ENCODE measurements at regions not wholly inside any gene's neighbourhood (a gene's known extent, or its start where the extent isn't known, plus 50 kb on each side); places are given as distances from the start of the nearest gene placed in this dataset.

- intact Hi-C loops (cut with DNase I), result no loop called here
- Histone ChIP-seq H3K36me3 (replicated peaks in 1 of 2) (no peaks in the 10 kb centered on the region), H3K9me3 (replicated peaks in 1 of 3) (no peaks in the 10 kb centered on the region), H3K27ac (no peak overlapping the region), H3K27me3 (no peaks in the 10 kb centered on the region), H3K4me3 (no peak overlapping the region), H3K4me1 (replicated peaks in 1 of 2) (no peaks in the 10 kb centered on the region)
- no peak for TF ChIP-seq CTCF (IDR thresholded peaks at IDR 0.05)
- TF ChIP-seq POLR2A (IDR thresholded peaks at IDR 0.05), result no peak
- 53 to 76% (median 64%) methylated on average over 2 of the region's 2 CpGs for WGBS, 4 donors
- DNase-seq, result no peak
Observed at GRCh38 chr11:32033067-32033466, 57.8 kb upstream of the RCN1 start.

- Histone ChIP-seq H3K27ac (no peak overlapping the region), H3K9me3 (replicated peaks in 1 of 3) (no peaks in the 10 kb centered on the region), H3K36me3 (replicated peaks in 1 of 2) (no peaks in the 10 kb centered on the region), H3K4me3 (no peak overlapping the region), H3K27me3 (no peaks in the 10 kb centered on the region), H3K4me1 (replicated peaks in 1 of 2) (no peaks in the 10 kb centered on the region)
- no peak for DNase-seq
- intact Hi-C loops (cut with DNase I), result no loop called here
- TF ChIP-seq CTCF (IDR thresholded peaks at IDR 0.05), result no peak
- TF ChIP-seq POLR2A (IDR thresholded peaks at IDR 0.05), result no peak
- WGBS, 4 donors, result 40 to 59% (median 52%) methylated on average over 4 of the region's 4 CpGs
Observed at GRCh38 chr11:32032478-32032877, 58.4 kb upstream of the RCN1 start.

- Histone ChIP-seq H3K36me3 (replicated peaks in 1 of 2) (no peaks in the 10 kb centered on the region), H3K27ac (no peak overlapping the region), H3K27me3 (no peaks in the 10 kb centered on the region), H3K9me3 (replicated peaks in 1 of 3) (no peaks in the 10 kb centered on the region), H3K4me3 (no peak overlapping the region), H3K4me1 (replicated peaks in 1 of 2) (no peaks in the 10 kb centered on the region)
- TF ChIP-seq CTCF (IDR thresholded peaks at IDR 0.05) (no peak), POLR2A (IDR thresholded peaks at IDR 0.05) (no peak)
- DNase-seq, result no peak
- 59 to 82% (median 80%) methylated on average over 1 of the region's 1 CpG for WGBS, 4 donors
- intact Hi-C loops (cut with DNase I), result no loop called here
Observed at GRCh38 chr11:32032052-32032451, 58.8 kb upstream of the RCN1 start.

GRCh38 chr11:32030875-32031503, 59.9 kb upstream of the RCN1 start:
- Histone ChIP-seq H3K27ac (no peak overlapping the region), H3K27me3 (no peaks in the 10 kb centered on the region), H3K4me3 (no peak overlapping the region), H3K9me3 (replicated peaks in 1 of 3) (no peaks in the 10 kb centered on the region), H3K4me1 (replicated peaks in 1 of 2) (no peaks in the 10 kb centered on the region), H3K36me3 (replicated peaks in 1 of 2) (no peaks in the 10 kb centered on the region)
- WGBS, 4 donors, result 73 to 84% (median 80%) methylated on average over 10 of the region's 10 CpGs
- TF ChIP-seq POLR2A (IDR thresholded peaks at IDR 0.05) (no peak), CTCF (IDR thresholded peaks at IDR 0.05) (no peak)
- no peak for DNase-seq
- intact Hi-C loops (cut with DNase I), result no loop called here

Measured in adrenal gland (tissue), 9 donors.